Suprapubic skin (tissue), 3 donors: ENCODE measurements at regions not wholly inside any gene's neighbourhood (a gene's known extent, or its start where the extent isn't known, plus 50 kb on each side); places are given as distances from the start of the nearest gene placed in this dataset.

ENCODE experiments used
- POLR2A ChIP-seq, 2 donors: fragments of 450-650 bp; IDR thresholded peaks; one replicate each; pipeline ENCODE4 v1.6.1; 2017; ENCODE audit warnings: antibody characterized with exemption in 2 of 2, mild to moderate bottlenecking in 2 of 2, moderate library complexity in 2 of 2
- TF ChIP-seq, protein P1 (sequence below), 2 donors: fragments of 200-600 bp in 1 of 2; fragments of 450-650 bp in 1 of 2; sonication (generic) in 1 of 2; IDR thresholded peaks; one replicate each; pipeline ENCODE4 v1.5.1; 2016 to 2019; ENCODE audit warnings: antibody characterized with exemption in 2 of 2, mild to moderate bottlenecking in 1 of 2, moderate library complexity in 1 of 2

DNA sequence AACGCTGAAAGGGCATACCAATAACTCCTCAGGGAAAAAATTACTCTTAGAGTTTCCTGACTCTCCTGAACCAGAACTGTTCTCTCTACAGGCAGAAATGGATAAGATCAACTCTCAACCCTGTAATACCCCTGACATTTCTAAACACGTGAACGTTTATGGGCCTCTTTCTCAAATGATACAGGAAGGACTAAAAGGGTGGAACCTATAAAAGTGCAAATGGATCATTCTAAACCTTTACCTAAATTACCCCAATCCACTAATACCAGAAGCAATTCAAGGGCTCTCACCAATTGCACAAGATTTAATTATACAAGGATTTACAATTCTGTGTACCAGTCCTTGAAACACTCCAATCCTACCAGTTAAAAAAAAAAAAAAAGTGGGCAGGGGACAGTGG is 98.0 kb upstream of the FAM174B start:
- TF ChIP-seq, protein P1, sequence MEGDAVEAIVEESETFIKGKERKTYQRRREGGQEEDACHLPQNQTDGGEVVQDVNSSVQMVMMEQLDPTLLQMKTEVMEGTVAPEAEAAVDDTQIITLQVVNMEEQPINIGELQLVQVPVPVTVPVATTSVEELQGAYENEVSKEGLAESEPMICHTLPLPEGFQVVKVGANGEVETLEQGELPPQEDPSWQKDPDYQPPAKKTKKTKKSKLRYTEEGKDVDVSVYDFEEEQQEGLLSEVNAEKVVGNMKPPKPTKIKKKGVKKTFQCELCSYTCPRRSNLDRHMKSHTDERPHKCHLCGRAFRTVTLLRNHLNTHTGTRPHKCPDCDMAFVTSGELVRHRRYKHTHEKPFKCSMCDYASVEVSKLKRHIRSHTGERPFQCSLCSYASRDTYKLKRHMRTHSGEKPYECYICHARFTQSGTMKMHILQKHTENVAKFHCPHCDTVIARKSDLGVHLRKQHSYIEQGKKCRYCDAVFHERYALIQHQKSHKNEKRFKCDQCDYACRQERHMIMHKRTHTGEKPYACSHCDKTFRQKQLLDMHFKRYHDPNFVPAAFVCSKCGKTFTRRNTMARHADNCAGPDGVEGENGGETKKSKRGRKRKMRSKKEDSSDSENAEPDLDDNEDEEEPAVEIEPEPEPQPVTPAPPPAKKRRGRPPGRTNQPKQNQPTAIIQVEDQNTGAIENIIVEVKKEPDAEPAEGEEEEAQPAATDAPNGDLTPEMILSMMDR (IDR thresholded peaks at IDR 0.05): no peak
- TF ChIP-seq POLR2A (IDR thresholded peaks at IDR 0.05): no peak
